WI38 (cell line): ENCODE measurements at regions not wholly inside any gene's neighbourhood (a gene's known extent, or its start where the extent isn't known, plus 50 kb on each side); places are given as distances from the start of the nearest gene placed in this dataset.

Experiments used
- H3K4me3 ChIP-seq: 2 replicates; pipeline ENCODE4 v1.5.1; 2011; ENCODE audit warnings: low read depth, mild to moderate bottlenecking, control low read depth, low read length
- TF ChIP-seq, protein P1 (sequence below): IDR thresholded peaks from 2 replicates; pipeline ENCODE4 v1.5.1; 2012; ENCODE audit warnings: low read depth, mild to moderate bottlenecking, control low read depth, low read length

DNA sequence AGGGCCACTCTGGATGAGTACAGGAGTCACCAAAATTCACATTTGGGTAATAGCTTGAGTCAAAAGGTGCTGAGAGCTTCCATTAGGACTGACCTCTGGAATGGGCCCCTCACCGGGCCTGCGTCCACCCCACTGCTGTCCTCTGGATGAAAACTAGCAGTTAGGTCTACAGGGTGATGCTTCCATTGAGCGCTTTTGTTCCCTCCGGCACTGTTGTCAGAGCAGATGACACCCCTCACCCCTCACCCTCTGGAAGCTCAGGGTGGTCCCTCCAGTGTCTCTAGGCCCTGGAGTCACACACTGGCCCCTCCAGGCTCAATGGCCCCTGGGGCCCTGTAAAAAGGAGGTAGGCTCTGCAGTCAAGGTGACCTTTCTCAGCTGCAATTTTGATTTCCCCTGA lies 187.8 kb upstream of the GPR12 start:
- H3K4me3 ChIP-seq: no peak overlapping the region
- TF ChIP-seq, protein P1, sequence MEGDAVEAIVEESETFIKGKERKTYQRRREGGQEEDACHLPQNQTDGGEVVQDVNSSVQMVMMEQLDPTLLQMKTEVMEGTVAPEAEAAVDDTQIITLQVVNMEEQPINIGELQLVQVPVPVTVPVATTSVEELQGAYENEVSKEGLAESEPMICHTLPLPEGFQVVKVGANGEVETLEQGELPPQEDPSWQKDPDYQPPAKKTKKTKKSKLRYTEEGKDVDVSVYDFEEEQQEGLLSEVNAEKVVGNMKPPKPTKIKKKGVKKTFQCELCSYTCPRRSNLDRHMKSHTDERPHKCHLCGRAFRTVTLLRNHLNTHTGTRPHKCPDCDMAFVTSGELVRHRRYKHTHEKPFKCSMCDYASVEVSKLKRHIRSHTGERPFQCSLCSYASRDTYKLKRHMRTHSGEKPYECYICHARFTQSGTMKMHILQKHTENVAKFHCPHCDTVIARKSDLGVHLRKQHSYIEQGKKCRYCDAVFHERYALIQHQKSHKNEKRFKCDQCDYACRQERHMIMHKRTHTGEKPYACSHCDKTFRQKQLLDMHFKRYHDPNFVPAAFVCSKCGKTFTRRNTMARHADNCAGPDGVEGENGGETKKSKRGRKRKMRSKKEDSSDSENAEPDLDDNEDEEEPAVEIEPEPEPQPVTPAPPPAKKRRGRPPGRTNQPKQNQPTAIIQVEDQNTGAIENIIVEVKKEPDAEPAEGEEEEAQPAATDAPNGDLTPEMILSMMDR: no peak

DNA sequence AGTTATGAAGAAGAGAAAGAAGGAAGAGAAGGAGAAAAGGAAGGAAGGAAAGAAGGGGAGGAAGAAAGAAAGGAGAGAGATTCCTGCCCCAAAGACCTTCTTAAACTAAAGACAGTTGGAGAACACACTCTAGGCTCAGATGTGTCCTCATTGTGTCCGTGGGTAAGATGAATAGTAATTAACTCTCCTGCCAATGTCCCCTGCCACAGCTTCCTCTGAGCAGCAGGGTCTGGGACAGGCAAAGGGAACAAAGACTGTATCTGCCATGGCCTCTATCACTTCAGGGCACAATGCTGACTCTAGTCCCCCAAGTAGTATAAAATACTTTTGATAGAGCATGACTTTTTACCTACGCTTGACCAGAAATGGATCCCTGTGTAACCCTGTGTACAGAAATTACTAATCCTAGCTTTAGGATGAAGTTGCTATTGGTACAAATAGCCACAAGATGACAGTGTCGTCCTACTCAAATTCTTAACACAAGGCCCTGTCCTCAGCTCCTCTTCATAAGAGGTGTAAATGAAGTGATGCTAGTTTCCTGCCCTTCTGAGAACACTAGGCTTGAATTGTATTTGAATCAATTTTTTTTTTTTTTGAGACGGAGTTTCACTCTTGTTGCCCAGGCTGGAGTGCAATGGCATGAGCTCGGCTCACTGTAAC lies 186.2 kb upstream of the GPR12 start:
- TF ChIP-seq, protein P1: peak; percentile 76
- no peak overlapping the region for H3K4me3 ChIP-seq

DNA sequence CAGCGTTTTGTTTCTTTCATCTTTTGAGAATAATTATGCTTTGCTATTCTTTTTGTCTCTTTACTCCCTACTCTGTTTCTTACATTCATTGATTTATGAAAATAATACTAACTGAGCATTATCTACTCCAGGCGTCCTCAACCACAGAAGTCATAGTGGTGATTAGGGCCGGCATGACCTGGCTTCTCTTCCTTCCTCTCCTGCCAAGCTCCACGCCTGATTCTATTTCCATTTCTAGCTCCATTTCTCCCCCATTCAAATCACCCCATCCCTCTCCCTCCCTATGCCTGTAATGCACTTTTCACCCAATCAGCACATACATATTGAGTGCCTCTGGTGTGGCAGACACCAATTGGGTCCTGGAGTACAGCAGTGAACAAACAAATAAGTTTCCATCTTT lies 183.2 kb upstream of the GPR12 start:
- TF ChIP-seq, protein P1: no peak
- H3K4me3 ChIP-seq: no peak overlapping the region

DNA sequence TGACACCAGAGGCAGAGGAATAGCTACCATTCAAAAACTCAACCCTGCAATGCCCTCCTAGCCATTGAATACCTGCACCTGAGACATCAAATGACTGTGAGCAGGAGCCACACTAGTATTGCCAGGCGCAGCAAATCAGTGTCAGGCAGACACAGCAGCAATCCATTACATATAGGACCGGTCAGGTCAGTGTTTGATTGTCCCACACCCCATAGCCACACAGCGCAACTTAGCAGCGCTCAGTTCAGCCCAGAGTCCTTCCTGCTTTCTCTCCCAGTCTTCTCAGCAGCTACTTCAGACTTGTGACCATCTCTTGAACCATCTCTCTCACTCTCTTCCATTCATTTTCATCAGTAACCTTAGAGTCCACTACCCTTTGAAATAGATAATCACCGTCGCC lies 181.6 kb upstream of the GPR12 start:
- TF ChIP-seq, protein P1: no peak
- H3K4me3 ChIP-seq: no peak overlapping the region

DNA sequence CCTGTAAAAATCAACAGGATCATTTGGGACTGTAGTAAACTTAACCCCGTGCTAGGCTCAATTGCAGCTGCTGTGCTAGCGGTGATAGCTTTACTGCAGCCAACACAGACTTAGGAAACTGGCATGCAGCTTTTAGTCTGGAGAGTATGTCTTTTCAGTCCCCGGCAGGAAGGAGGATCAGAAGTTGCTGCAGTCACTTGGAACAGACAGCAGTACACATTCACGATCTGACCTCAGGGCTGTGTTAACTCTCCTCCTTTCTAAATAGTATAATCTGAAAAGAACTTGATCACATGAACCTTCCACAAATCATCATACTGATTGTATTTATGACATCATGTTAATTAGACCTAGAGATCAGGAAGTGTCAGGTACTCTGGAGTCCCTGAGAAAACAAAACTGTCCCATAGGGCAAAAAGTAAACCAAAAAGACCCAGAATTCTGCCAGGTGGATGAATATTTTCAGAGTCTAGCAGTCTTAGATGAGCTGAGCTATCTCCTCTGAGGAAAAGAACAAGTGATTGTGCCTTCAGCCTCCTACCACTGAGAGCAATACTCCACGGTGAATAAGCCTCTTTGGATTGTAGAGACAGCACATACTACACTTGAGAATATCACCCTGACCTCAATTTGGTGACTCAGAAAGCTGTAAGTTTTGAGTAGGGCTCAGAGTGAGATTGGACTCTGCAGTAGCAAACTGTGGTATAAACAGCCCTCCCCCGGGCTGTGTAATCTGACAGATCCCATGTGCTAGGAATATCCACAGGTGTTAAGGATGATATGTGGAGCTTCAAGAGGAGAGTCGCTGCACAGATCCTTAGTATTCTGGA lies 181.0 kb upstream of the GPR12 start:
- TF ChIP-seq, protein P1: no peak
- H3K4me3 ChIP-seq: no peak overlapping the region

DNA sequence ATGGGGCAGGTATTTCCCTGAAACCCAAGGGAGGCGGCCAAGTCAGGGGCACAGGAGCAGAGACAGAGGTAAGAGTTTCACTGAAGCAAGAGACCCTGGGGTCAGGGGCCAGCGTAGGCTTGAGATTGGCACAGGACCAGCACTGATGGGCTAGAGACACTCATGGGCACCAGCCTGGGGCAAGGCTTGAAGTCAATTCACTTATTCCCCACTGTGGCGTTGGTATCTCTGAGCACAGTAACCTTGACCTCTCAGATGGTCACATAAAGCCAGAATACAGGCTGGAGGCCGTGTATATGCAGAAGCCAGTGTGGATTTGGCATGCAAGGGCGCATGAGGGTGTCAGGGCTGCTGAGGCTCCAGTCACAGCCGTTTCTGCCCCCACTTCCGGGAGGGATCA lies 173.5 kb upstream of the GPR12 start:
- TF ChIP-seq, protein P1: no peak

DNA sequence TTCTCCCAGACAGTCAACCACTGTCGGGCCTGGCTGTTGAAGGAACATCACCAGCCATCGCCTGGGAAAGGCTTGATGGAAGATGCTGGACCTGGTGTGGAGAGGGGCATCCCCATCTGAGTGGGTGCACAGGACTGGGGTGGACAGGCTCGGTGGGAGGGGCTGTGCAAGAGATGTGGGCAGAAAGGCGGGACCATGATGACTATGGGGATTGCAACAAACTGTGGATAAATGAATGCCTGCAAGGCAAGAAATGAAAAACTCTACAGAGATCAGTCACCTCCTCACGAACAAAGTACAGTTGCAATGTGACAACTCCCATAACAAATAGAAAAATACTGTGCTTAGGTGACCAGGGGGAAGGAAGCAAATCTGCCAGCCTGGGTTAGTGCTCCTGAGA lies 171.9 kb upstream of the GPR12 start:
- TF ChIP-seq, protein P1: no peak
- H3K4me3 ChIP-seq: no peak overlapping the region

More for the DNA sequence above, 173.5 kb upstream of the GPR12 start:
- no peak overlapping the region for H3K4me3 ChIP-seq
